Trophoblast cell (in vitro differentiated cells and primary cell): ENCODE measurements at regions not wholly inside any gene's neighbourhood (a gene's known extent, or its start where the extent isn't known, plus 50 kb on each side); places are given as distances from the start of the nearest gene placed in this dataset.

ENCODE experiments used
- DNase-seq, 2 donors: peaks; one replicate each; pipeline ENCODE4 v3.0.0-alpha.2; 2016
- H2AFZ ChIP-seq: 2 replicates; pipeline ENCODE4 v1.6.1; 2013; ENCODE audit warnings: low read length, moderate library complexity, mild to moderate bottlenecking; ENCODE audit not compliant: insufficient read depth, poor library complexity
- H2AK5ac ChIP-seq: 2 replicates; pipeline ENCODE4 v1.6.1; 2013; ENCODE audit warnings: mild to moderate bottlenecking, low read length
- H2BK120ac ChIP-seq: 2 replicates; pipeline ENCODE4 v1.6.1; 2013; ENCODE audit warnings: low read length, mild to moderate bottlenecking, moderate library complexity; ENCODE audit not compliant: insufficient read depth, poor library complexity
- H2BK12ac ChIP-seq: 2 replicates; pipeline ENCODE4 v1.6.1; 2013; ENCODE audit warnings: mild to moderate bottlenecking, low read length, moderate library complexity
- H2BK5ac ChIP-seq: 2 replicates; pipeline ENCODE4 v1.6.1; 2013; ENCODE audit warnings: low read length, low read depth, moderate library complexity, mild to moderate bottlenecking; ENCODE audit not compliant: poor library complexity
- H3K14ac ChIP-seq: 2 replicates; pipeline ENCODE4 v1.6.1; 2013; ENCODE audit warnings: mild to moderate bottlenecking, low read length
- H3K18ac ChIP-seq: 2 replicates; pipeline ENCODE4 v1.6.1; 2013; ENCODE audit warnings: mild to moderate bottlenecking, low read length
- H3K23ac ChIP-seq: 2 replicates; pipeline ENCODE4 v1.6.1; 2013; ENCODE audit warnings: low read length
- H3K27ac ChIP-seq: 2 replicates; pipeline ENCODE4 v1.5.1; 2013; ENCODE audit warnings: low read depth, mild to moderate bottlenecking, inconsistent platforms, low read length, moderate library complexity
- H3K27me3 ChIP-seq: 2 replicates; pipeline ENCODE4 v1.6.1; 2013; ENCODE audit warnings: inconsistent platforms, mild to moderate bottlenecking, low read length, moderate library complexity; ENCODE audit not compliant: insufficient read depth
- H3K36me3 ChIP-seq, 2 experiments: 1 replicate in 1 of 2; 2 replicates in 1 of 2; pipeline ENCODE4 v1.6.1; 2013; ENCODE audit warnings: low read length in 2 of 2, mild to moderate bottlenecking in 2 of 2, moderate library complexity in 1 of 2; ENCODE audit not compliant: insufficient read depth in 2 of 2, control insufficient read depth in 1 of 2
- H3K4ac ChIP-seq: 2 replicates; pipeline ENCODE4 v1.6.1; 2013; ENCODE audit warnings: low read depth, mild to moderate bottlenecking, low read length, moderate library complexity
- H3K4me1 ChIP-seq, 2 experiments: 1 replicate in 1 of 2; 2 replicates in 1 of 2; pipeline ENCODE4 v1.6.1; 2013; ENCODE audit warnings: low read length in 2 of 2, mild to moderate bottlenecking in 2 of 2, moderate library complexity in 1 of 2; ENCODE audit not compliant: insufficient read depth in 2 of 2, control insufficient read depth in 1 of 2
- H3K4me2 ChIP-seq: 2 replicates; pipeline ENCODE4 v1.6.1; 2013; ENCODE audit warnings: inconsistent platforms, mild to moderate bottlenecking, low read length, moderate library complexity
- H3K4me3 ChIP-seq: 2 replicates; pipeline ENCODE4 v1.5.1; 2013; ENCODE audit warnings: mild to moderate bottlenecking, low read depth, low read length, inconsistent platforms
- H3K79me1 ChIP-seq: one replicate; pipeline ENCODE4 v1.6.1; 2013; ENCODE audit warnings: low read length
- H3K79me2 ChIP-seq: 2 replicates; pipeline ENCODE4 v1.6.1; 2013; ENCODE audit warnings: low read length, mild to moderate bottlenecking; ENCODE audit not compliant: control insufficient read depth, insufficient read depth, poor library complexity
- H3K9ac ChIP-seq: 2 replicates; pipeline ENCODE4 v1.6.1; 2013; ENCODE audit warnings: mild to moderate bottlenecking, low read length
- H3K9me3 ChIP-seq: 2 replicates; pipeline ENCODE4 v1.6.1; 2013; ENCODE audit warnings: low read depth, mild to moderate bottlenecking, control low read depth, inconsistent platforms, low read length; ENCODE audit not compliant: insufficient read depth
- H4K12ac ChIP-seq: 2 replicates; pipeline ENCODE4 v1.6.1; 2013; ENCODE audit warnings: low read depth, mild to moderate bottlenecking, low read length, moderate library complexity
- H4K8ac ChIP-seq: 2 replicates; pipeline ENCODE4 v1.6.1; 2013; ENCODE audit warnings: low read depth, mild to moderate bottlenecking, low read length, moderate library complexity
- H4K91ac ChIP-seq: one replicate; pipeline ENCODE4 v1.6.1; 2013; ENCODE audit warnings: low read depth, mild to moderate bottlenecking, low read length, moderate library complexity
- WGBS: extraction: QIAGEN DNeasy Blood & Tissue Kit; methylation state at CpG from one replicate; pipeline ENCODE4 v1.1.7; 2013; ENCODE audit warnings: missing lambda C conversion rate; ENCODE audit not compliant: insufficient read length, insufficient coverage; ENCODE audit errors: extremely low coverage; 5-methylcytosine and 5-hydroxymethylcytosine counted together

- Histone ChIP-seq H3K9ac (no peak overlapping the region), H3K27me3 (no peaks in the 10 kb centered on the region), H3K4me3 (no peak overlapping the region), H3K79me2 (no peaks in the 10 kb centered on the region), H3K4me1 (no peaks in the 10 kb centered on the region), H3K27ac (no peak overlapping the region), H4K8ac (no peak overlapping the region), H2AK5ac (no peak overlapping the region), H4K12ac (no peak overlapping the region), H2AFZ (no peak overlapping the region), H3K4me2 (no peak overlapping the region), H2BK120ac (no peak overlapping the region), H3K14ac (no peak overlapping the region), H3K4ac (no peak overlapping the region), H2BK12ac (no peak overlapping the region), H4K91ac (no peak overlapping the region), H3K23ac (no peak overlapping the region), H3K36me3 (no peaks in the 10 kb centered on the region), H3K79me1 (no peaks in the 10 kb centered on the region), H2BK5ac (no peak overlapping the region), H3K9me3 (peaks cover 3% of the 10 kb centered on the region), H3K18ac (no peak overlapping the region)
- no peak for DNase-seq
- WGBS, result no CpG with 5 or more reads among the region's 32 CpGs
Measured at GRCh38 chr22:48743601-48744282, 1083.9 kb downstream of the BRD1 start.

GRCh38 chr22:48742556-48743343 is 1084.9 kb downstream of the BRD1 start:
- Histone ChIP-seq H3K9ac (no peak overlapping the region), H2BK120ac (no peak overlapping the region), H3K4ac (no peak overlapping the region), H3K79me1 (no peaks in the 10 kb centered on the region), H3K23ac (no peak overlapping the region), H2BK5ac (no peak overlapping the region), H3K9me3 (peaks cover 3% of the 10 kb centered on the region), H4K8ac (no peak overlapping the region), H3K4me3 (no peak overlapping the region), H3K4me2 (no peak overlapping the region), H2BK12ac (no peak overlapping the region), H3K27ac (no peak overlapping the region), H3K36me3 (no peaks in the 10 kb centered on the region), H4K12ac (no peak overlapping the region), H3K79me2 (no peaks in the 10 kb centered on the region), H3K4me1 (no peaks in the 10 kb centered on the region), H3K18ac (no peak overlapping the region), H4K91ac (no peak overlapping the region), H3K27me3 (no peaks in the 10 kb centered on the region), H2AFZ (no peak overlapping the region), H3K14ac (no peak overlapping the region), H2AK5ac (no peak overlapping the region)
- no CpG with 5 or more reads among the region's 39 CpGs for WGBS
- no peak for DNase-seq

DNA sequence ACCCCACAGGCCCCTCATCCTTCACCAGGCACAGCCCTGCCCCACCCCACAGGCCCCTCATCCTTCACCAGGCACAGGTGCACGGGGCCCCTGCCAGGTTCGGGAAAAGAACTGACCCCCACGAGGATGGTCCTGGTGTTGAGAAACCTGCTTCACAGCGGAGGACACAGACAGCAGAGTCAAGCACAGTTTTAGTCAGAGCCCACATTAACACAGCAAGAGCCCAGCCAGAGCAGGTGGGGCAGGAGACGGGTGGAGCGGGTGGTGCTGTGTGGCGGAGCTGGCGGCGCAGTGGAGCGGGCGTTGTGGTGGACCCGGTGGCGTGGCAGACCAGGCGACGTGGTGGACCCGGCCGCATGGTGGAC is 1085.5 kb downstream of the BRD1 start:
- Histone ChIP-seq H2BK120ac (no peak overlapping the region), H3K4ac (no peak overlapping the region), H3K9ac (no peak overlapping the region), H3K9me3 (peaks cover 3% of the 10 kb centered on the region), H3K14ac (no peak overlapping the region), H3K36me3 (no peaks in the 10 kb centered on the region), H3K23ac (no peak overlapping the region), H3K79me2 (no peaks in the 10 kb centered on the region), H2BK5ac (no peak overlapping the region), H4K8ac (no peak overlapping the region), H4K91ac (no peak overlapping the region), H3K18ac (no peak overlapping the region), H2AFZ (no peak overlapping the region), H3K79me1 (no peaks in the 10 kb centered on the region), H3K27me3 (no peaks in the 10 kb centered on the region), H2AK5ac (no peak overlapping the region), H3K4me3 (no peak overlapping the region), H4K12ac (no peak overlapping the region), H2BK12ac (no peak overlapping the region), H3K4me2 (no peak overlapping the region), H3K27ac (no peak overlapping the region), H3K4me1 (no peaks in the 10 kb centered on the region)
- no CpG with 5 or more reads among the region's 17 CpGs for WGBS
- DNase-seq, result no peak

DNA sequence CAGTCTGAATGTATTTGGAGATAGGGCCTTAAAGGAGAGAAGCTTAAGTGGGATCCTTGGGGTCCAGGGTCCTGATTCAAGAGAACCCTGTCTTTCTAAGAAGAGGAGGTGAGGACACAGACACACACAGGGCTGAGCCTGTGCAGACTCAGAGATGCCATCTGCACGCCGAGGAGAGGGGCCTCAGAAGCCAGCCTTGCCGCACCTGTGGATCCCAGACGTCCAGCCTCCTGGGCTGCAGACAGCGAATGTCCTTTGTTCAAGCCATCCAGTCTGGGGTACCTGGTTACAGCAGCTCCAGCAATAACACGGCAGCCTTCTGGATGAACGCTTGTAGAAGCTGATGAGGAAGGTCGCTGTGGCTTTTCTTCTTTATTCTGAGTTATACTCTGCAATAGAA is 1086.1 kb downstream of the BRD1 start:
- no peak overlapping the region for H4K12ac ChIP-seq
- no peak overlapping the region for H3K27ac ChIP-seq
- H2BK120ac ChIP-seq, result no peak overlapping the region
- H3K14ac ChIP-seq, result no peak overlapping the region
- no peak overlapping the region for H3K9ac ChIP-seq
- no peaks in the 10 kb centered on the region for H3K4me1 ChIP-seq
- H3K18ac ChIP-seq, result no peak overlapping the region
- no peak for DNase-seq
- H3K27me3 ChIP-seq, result no peaks in the 10 kb centered on the region
- WGBS, result no CpG with 5 or more reads among the region's 8 CpGs
- no peak overlapping the region for H2AFZ ChIP-seq
- no peak overlapping the region for H2AK5ac ChIP-seq
- no peak overlapping the region for H3K4me3 ChIP-seq
- H4K91ac ChIP-seq, result no peak overlapping the region
- H2BK5ac ChIP-seq, result no peak overlapping the region
- no peak overlapping the region for H3K4me2 ChIP-seq
- no peak overlapping the region for H4K8ac ChIP-seq
- no peaks in the 10 kb centered on the region for H3K79me1 ChIP-seq
- no peak overlapping the region for H3K23ac ChIP-seq
- H3K79me2 ChIP-seq, result no peaks in the 10 kb centered on the region
- no peak overlapping the region for H3K4ac ChIP-seq
- H2BK12ac ChIP-seq, result no peak overlapping the region
- no peaks in the 10 kb centered on the region for H3K36me3 ChIP-seq
- peaks cover 3% of the 10 kb centered on the region for H3K9me3 ChIP-seq
